Activated B cell treated with CpG ODN at 0.5 μM for 24 hours (primary cell): ENCODE measurements at regions not wholly inside any gene's neighbourhood (a gene's known extent, or its start where the extent isn't known, plus 50 kb on each side); places are given as distances from the start of the nearest gene placed in this dataset.

Experiments
- ATAC-seq: fragments of 200-7000 bp; cut with Tn5 transposase; one replicate; pipeline ENCODE4 v1.10.0; 2021; ENCODE audit warnings: low read depth, mild to moderate bottlenecking, moderate library complexity
- CTCF ChIA-PET: fragments of 350-600 bp; sonication (Branson Sonifier 250); formaldehyde crosslinking; loops from one replicate; lab custom pipeline; 2021; ENCODE audit warnings: antibody characterized with exemption; lab: Charles Lee
- POLR2A ChIA-PET: fragments of 350-600 bp; sonication (Branson Sonifier 250); formaldehyde crosslinking; loops from one replicate; lab custom pipeline; 2021; ENCODE audit warnings: antibody characterized with exemption; lab: Charles Lee
- DNase-seq: peaks from one replicate; pipeline ENCODE4 v3.0.0; 2022
- H3K27ac Mint-ChIP-seq: one replicate; pipeline ENCODE4 v1.8.0; 2020; ENCODE audit warnings: mixed read lengths
- H3K27me3 Mint-ChIP-seq: one replicate; pipeline ENCODE4 v1.8.0; 2021; ENCODE audit warnings: mixed read lengths
- H3K36me3 Mint-ChIP-seq: one replicate; pipeline ENCODE4 v1.8.0; 2021; ENCODE audit warnings: low read depth, mixed read lengths
- H3K4me1 Mint-ChIP-seq: one replicate; pipeline ENCODE4 v1.8.0; 2021; ENCODE audit warnings: mixed read lengths
- H3K4me3 Mint-ChIP-seq: one replicate; pipeline ENCODE4 v1.8.0; 2020; ENCODE audit warnings: mild to moderate bottlenecking, mixed read lengths
- H3K9me3 Mint-ChIP-seq: one replicate; pipeline ENCODE4 v1.8.0; 2020; ENCODE audit warnings: mixed read lengths
- CTCF ChIP-seq: fragments of 200-600 bp; IDR thresholded peaks from one replicate; pipeline ENCODE4 v1.8.0; 2022; ENCODE audit warnings: antibody characterized with exemption, mild to moderate bottlenecking
- intact Hi-C: fragments of 100-400 bp; cut with micrococcal nuclease; formaldehyde crosslinking; loops from one replicate; pipeline ENCODE4 v1.15.1; 2024

GRCh38 chr6:155591741-155592140 lies 136.1 kb upstream of the NOX3 start:
- H3K36me3 Mint-ChIP-seq: no peaks in the 10 kb centered on the region
- no peak overlapping the region for H3K27ac Mint-ChIP-seq
- ChIA-PET CTCF (no interaction called here), POLR2A (no interaction called here)
- peaks cover 9% of the 10 kb centered on the region for H3K27me3 Mint-ChIP-seq
- H3K4me1 Mint-ChIP-seq: no peaks in the 10 kb centered on the region
- H3K4me3 Mint-ChIP-seq: no peak overlapping the region
- no peak for TF ChIP-seq CTCF
- intact Hi-C loops: no loop called here
- ATAC-seq: no peak
- peaks cover 8% of the 10 kb centered on the region for H3K9me3 Mint-ChIP-seq
- no peak for DNase-seq

GRCh38 chr6:155589190-155589589 lies 133.6 kb upstream of the NOX3 start:
- Mint-ChIP-seq H3K36me3 (no peaks in the 10 kb centered on the region), H3K27ac (no peak overlapping the region), H3K9me3 (peaks cover 8% of the 10 kb centered on the region), H3K27me3 (peaks cover 9% of the 10 kb centered on the region), H3K4me3 (no peak overlapping the region), H3K4me1 (no peaks in the 10 kb centered on the region)
- ChIA-PET POLR2A (no interaction called here), CTCF (no interaction called here)
- TF ChIP-seq CTCF: no peak
- ATAC-seq: no peak
- no peak for DNase-seq
- intact Hi-C loops: no loop called here

- Mint-ChIP-seq H3K4me3 (no peak overlapping the region), H3K36me3 (no peaks in the 10 kb centered on the region), H3K27me3 (peaks cover 7% of the 10 kb centered on the region), H3K9me3 (peaks cover 8% of the 10 kb centered on the region), H3K27ac (no peak overlapping the region), H3K4me1 (no peaks in the 10 kb centered on the region)
- ChIA-PET CTCF (no interaction called here), POLR2A (no interaction called here)
- intact Hi-C loops: no loop called here
- DNase-seq (no peak), ATAC-seq (no peak)
- no peak for TF ChIP-seq CTCF
Measured at GRCh38 chr6:155587817-155588216, 132.2 kb upstream of the NOX3 start.

GRCh38 chr6:155586090-155586489 lies 130.5 kb upstream of the NOX3 start:
- no peaks in the 10 kb centered on the region for H3K36me3 Mint-ChIP-seq
- ChIA-PET POLR2A (no interaction called here), CTCF (no interaction called here)
- no peaks in the 10 kb centered on the region for H3K4me1 Mint-ChIP-seq
- intact Hi-C loops: no loop called here
- DNase-seq (no peak), ATAC-seq (no peak)
- no peak for TF ChIP-seq CTCF
- peaks cover 2% of the 10 kb centered on the region for H3K27me3 Mint-ChIP-seq
- no peak overlapping the region for H3K27ac Mint-ChIP-seq
- H3K9me3 Mint-ChIP-seq: peaks cover 8% of the 10 kb centered on the region
- no peak overlapping the region for H3K4me3 Mint-ChIP-seq

- Mint-ChIP-seq H3K9me3 (peaks cover 8% of the 10 kb centered on the region), H3K27ac (no peak overlapping the region), H3K4me3 (no peak overlapping the region), H3K27me3 (peaks cover 2% of the 10 kb centered on the region), H3K36me3 (no peaks in the 10 kb centered on the region), H3K4me1 (no peaks in the 10 kb centered on the region)
- POLR2A ChIA-PET: no interaction called here
- DNase-seq: no peak
- CTCF ChIA-PET: no interaction called here
- ATAC-seq: no peak
- intact Hi-C loops: no loop called here
- TF ChIP-seq CTCF: no peak
Measured at GRCh38 chr6:155584006-155584405, 128.4 kb upstream of the NOX3 start.
